ENCODE measurements at regions not wholly inside any gene's neighbourhood (a gene's known extent, or its start where the extent isn't known, plus 50 kb on each side); places are given as distances from the start of the nearest gene placed in this dataset.
"Not testable (repeated sequence)": the region's sequence is repeated elsewhere in the genome, so short reads cannot be mapped to it uniquely, and the experiment has no call there.

DNA sequence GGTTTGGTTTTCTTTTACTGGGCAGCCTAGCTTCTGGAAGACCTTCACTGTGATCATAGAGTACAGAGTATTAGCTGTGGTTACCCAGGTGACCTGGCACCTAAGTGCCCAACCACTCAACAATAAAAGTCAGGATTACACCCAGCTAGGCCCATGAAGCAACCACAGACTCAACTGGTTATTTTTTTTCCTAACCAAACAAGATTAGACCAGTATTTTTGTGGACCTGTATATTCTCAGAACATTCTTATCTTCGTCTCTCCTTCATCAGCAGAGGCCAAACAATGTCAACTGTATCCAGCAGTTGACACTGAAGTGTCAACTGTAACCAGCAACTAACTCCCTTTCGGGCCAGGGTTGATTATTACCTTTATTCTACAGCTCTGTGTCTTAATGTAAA, 289.2 kb upstream of the SLC39A10 start:
- DNase-seq (ENCODE audit: low read depth in 2 of 3, low spot score in 2 of 3) = no peak

- DNase-seq (ENCODE audit: low read depth in 2 of 3, low spot score in 2 of 3) = no peak
Observed at GRCh38 chr2:195364015-195364965, 292.7 kb upstream of the SLC39A10 start.

DNA sequence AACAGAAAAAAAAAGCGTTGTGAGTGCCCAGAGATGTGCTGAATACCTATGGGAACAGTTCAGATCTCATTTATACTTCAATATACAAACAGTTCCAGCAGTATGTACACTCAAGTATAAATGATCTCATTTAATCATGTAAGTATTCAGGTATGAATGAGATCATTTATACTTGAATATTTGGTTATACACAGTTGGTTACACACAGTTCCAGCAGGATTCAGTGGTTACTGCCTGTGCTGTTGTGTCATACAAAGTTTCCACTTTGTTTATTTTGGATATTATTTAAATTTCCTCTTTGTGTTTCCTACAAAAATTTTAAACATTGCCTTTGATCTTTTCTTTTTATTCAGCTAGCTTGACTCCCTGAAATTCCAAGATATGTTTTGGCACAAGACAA, 293.5 kb upstream of the SLC39A10 start:
- no peak for DNase-seq (ENCODE audit: low read depth in 2 of 3, low spot score in 2 of 3)

- DNase-seq (ENCODE audit: low read depth in 2 of 3, low spot score in 2 of 3) = no peak
Observed at GRCh38 chr2:195360242-195360641, 296.8 kb upstream of the SLC39A10 start.

DNA sequence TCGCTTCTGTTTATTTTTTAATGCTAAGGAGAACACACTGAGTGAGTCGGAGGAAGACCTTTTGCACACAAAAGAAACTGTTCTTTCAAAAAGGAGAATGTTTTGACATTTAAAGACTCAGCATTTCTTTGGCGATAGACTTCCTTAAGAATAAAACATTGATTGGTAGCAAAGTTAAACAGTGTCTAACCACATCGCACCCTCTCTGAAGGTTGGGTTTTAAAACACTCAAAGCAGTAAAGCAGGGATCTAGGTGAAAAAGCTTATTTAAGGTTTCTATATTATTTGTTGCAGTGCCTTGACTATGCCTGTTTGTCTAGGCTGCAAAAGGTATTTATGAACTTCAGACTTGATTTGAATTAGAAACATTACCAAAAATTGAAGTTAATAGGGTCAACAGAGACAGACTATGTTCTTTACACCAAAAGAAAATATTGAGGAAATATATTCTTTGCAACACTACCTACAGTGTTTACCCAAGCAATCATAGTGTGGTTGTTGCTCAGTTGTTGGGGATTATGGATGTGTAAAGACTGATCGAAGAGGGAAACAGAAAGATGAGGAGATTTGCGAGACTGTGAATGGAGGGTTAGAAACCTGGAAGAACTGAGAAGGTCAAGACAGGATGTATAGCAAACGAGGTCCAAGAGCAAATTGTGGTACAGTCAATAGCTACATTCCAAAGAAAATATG, 297.8 kb upstream of the SLC39A10 start:
- DNase-seq (ENCODE audit: low read depth in 2 of 3, low spot score in 2 of 3) = no peak

GRCh38 chr2:195356920-195357440, 300.0 kb upstream of the SLC39A10 start:
- DNase-seq (ENCODE audit: low read depth in 2 of 3, low spot score in 2 of 3) = no peak

DNA sequence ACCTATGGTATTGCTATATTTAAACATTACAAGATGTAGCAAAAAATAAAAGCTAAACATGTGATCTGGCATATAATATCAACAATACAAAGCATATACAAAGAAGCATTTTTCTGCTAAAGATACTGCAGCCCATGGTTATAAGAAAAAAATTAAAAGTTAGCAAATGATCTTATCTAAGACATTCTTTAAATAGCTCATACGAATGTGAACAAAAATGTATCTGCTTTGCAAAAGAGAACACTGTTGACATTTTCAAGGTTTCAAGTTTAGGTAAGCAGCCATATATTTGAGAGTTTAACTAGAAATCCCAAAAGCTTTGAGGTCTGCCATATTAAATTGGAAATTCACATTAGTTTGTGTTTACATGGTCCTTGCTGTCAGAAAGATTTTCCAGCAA, 301.0 kb upstream of the SLC39A10 start:
- no peak for DNase-seq (ENCODE audit: low read depth in 2 of 3, low spot score in 2 of 3)

DNA sequence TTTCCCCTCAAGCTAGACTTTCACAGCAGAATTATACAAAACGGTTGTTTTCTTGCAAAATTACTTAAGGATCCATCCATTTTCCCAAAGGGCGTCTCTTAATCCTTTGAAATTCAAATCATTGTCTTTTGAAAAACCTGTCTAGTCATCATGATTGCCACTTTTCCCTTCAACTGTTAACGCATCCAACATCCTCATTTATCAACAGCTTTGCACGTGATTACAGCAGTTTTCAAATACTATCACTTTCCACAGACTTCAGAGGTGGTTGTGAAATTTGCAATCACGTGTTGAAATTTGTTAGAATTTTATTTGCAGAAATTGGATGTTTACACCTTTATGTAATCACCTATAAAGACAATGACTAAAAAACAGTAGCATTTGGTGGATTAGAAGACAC, 304.4 kb upstream of the SLC39A10 start:
- DNase-seq (ENCODE audit: low read depth in 2 of 3, low spot score in 2 of 3) = peak in 1 of 3 donors; percentile 47

DNA sequence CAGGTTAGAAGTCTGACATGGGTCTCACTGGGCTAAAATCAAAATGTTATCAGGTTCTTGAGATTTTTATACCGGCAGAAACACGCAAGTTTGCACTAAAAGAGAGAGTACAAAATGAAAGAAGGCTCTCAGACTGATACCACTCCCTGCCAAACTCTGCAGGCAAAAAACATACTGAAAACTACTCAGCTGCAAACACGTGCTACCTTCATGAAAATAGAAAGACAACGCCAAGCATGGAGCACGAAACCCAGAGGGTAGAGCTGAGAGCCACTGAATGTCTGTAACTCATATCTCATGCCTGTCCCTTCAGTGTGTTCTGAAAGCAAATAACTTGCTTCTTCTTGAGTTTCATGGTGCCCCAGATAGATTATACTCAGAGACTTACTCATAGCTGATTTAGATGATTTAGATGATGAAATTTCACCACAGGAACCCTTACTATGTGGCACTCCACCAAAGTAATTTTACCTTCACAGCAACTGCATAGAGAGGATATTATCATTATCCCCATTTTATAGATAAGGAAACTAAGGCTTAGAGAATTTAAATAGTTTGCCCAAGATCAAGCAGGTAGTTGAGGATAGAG, 313.0 kb upstream of the SLC39A10 start:
- no peak for DNase-seq (ENCODE audit: low read depth in 2 of 3, low spot score in 2 of 3)

- DNase-seq (ENCODE audit: low read depth in 2 of 3, low spot score in 2 of 3) = no peak
Observed at GRCh38 chr2:195343540-195343939, 313.5 kb upstream of the SLC39A10 start.

DNA sequence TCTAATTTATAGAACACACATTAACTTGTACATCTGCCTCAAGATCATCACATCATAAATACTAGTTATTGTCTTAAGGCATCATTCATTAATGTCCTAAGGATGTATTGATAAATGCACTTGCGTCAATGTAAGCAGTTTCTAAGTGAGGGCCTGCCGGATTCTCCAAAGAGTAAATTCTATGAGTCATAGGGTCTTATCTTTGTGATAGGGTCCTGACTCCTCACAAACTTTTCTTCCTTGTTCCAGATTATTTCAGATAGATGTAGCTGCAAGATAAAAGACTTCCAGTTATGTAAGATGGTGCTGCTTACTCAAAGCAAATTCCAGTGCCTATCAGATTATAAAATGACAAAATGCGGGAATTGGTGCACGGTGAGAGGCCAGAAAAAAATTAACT, 315.0 kb upstream of the SLC39A10 start:
- DNase-seq (ENCODE audit: low read depth in 2 of 3, low spot score in 2 of 3) = no peak

DNA sequence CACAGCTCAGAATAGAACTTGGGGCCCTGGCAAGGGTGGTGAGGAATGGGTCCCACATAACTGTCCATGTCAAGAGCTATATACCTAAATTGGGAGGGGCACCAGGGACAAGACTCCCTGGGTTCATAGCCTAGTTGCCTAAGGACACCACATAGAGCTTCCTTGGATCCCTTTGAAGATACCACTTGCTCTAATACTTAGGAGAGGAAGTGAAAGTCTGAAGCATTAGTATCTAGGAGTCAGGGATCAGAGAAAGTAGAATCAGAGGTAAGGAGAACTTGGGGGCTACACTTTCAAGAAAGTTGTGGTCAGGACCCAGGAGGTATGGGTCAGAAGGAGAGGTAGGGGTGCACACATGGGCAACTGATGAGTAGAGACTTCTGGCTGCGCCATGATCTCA, 318.2 kb upstream of the SLC39A10 start:
- no peak for DNase-seq (ENCODE audit: low read depth in 2 of 3, low spot score in 2 of 3)

GRCh38 chr2:195337597-195337996, 319.4 kb upstream of the SLC39A10 start:
- peak in 1 of 3 donors; percentile 35 for DNase-seq (ENCODE audit: low read depth in 2 of 3, low spot score in 2 of 3)

GRCh38 chr2:195333869-195334268, 323.2 kb upstream of the SLC39A10 start:
- no peak for DNase-seq (ENCODE audit: low read depth in 2 of 3, low spot score in 2 of 3)

GRCh38 chr2:195331966-195332365, 325.1 kb upstream of the SLC39A10 start:
- DNase-seq (ENCODE audit: low read depth in 2 of 3, low spot score in 2 of 3) = no peak

DNA sequence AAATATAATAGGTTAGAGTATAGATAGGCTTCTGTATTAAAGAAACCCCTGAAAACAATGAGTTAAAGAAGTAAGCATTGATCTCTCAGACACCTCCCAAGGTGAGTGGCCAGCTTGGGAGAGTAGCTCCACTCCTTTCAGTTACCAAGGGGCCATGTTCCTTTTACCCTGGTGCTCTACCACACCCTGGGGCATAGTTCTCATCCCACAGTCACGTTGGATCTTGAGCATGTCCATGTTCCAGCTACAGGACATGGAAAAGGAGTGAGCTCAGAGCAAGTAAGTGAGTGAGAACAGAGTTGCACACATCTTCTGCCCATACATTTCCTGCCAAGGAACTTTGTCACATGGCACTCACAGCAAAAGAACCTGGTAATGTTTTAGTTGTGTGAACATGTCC, 325.9 kb upstream of the SLC39A10 start:
- no peak for DNase-seq (ENCODE audit: low read depth in 2 of 3, low spot score in 2 of 3)

DNA sequence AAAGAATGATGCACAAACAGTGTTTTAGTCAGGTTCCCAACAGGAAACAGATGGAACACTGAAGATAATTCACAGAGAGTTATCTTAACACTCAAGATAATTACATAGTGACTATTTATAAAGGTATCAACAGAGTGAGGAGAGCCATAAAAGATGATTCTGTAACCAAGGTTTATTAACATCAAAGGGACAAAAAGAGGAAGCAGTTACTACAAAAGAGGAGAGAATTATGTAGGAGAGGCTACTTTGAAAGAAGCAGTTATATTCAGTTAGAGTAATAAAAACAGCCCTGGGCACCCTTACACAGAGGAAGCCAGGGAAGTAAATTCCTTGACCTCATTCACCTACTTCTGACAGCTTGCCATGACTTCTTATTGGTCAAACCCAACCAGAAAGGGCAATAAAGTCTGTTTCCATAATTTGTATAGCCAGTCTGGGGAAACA, 326.5 kb upstream of the SLC39A10 start:
- DNase-seq (ENCODE audit: low read depth in 2 of 3, low spot score in 2 of 3) = peak in 2 of 3 donors; percentile 76 to 94

DNA sequence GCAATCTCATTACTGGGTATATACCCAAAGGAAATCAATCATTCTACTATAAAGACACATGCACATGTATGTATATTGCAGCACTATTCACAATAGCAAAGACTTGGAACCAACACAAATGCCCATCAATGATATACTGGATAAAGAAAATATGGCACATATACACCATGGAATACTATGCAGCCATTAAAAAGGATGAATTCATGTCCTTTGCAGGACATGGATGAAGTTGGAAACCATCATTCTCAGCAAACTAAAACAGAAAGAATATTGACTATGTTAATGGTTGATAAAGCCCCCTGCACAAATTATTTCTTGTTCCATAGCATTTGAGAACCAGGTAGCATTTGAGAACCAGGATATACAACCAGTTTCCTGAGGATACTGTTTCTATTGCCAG, 327.2 kb upstream of the SLC39A10 start:
- not testable (repeated sequence) for DNase-seq (ENCODE audit: low read depth in 2 of 3, low spot score in 2 of 3)

DNA sequence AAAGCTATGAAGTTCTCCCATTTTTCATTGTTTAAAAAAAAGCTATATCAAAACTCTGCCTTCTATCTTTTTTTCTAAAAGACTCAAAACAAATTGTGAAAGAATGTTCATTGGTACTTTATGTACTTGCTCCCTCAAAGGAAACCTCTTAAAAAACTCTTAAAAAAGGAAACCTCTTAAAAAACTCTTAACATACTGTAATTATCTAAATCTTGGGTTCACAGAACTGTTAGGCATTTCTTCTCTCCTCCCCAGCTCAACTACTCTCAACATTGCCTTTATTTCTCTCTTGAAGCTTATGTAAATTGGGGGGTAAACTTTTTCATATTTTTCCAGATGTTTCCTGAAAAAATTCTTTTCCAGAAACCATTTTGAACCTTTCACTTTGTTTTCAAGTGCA, 330.5 kb upstream of the SLC39A10 start:
- DNase-seq (ENCODE audit: low read depth in 2 of 3, low spot score in 2 of 3) = no peak

DNA sequence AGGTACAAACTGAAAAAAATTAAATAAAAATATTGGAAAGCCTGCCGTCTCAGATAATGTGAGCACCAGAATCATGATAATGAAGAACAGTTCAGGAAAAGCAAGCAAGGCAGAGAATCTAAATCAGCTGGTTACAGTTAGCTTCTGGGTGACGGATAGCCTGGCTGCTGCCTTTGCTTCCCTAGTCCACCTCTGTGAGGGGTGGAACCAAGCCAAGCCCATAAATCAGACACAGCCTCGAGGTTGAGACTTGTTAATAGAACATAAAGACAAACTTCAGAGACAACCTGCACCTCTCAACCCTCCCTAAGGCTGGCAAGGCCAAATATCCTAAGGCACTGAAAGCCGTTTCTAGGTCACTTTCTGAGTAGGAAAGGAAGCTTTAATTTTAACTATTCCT, 334.7 kb upstream of the SLC39A10 start:
- DNase-seq (ENCODE audit: low read depth in 2 of 3, low spot score in 2 of 3) = peak in 2 of 3 donors; percentile 42 to 75

DNA sequence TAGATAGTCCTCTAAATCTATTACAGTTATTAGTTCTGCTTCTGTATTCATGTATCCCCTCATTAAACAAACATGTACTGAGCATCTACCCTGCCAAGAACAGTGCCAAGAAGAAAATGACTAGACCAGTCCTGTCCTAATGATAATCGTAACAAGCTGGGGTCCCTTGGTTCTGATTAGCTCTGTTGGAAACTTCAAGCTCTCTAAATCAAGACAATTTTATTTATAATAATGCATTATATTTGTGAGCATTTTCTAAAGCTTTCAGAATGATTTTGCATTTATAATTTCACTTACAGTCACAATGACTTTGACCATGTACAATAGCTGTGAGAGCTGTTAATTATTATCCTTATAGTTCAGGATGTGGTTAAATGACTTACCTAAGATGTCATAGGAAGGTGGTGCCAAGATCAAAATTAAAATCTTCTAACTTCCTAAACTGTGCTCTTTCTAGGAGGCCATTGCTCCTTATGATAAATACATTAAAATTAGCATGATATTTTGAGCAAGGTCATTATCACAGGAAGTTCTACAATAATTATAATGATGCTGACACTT, 336.5 kb upstream of the SLC39A10 start:
- DNase-seq (ENCODE audit: low read depth in 2 of 3, low spot score in 2 of 3) = peak in 1 of 3 donors; percentile 15
